Lung (tissue), 11 donors: ENCODE measurements at regions not wholly inside any gene's neighbourhood (a gene's known extent, or its start where the extent isn't known, plus 50 kb on each side); places are given as distances from the start of the nearest gene placed in this dataset.
A peak's percentile ranks its signal among the peaks of the same experiment; 100 is the strongest.

Experiments used
- ATAC-seq: fragments of 200-7000 bp; cut with Tn5 transposase; one replicate; pipeline ENCODE4 v1.9.1; 2020; ENCODE audit warnings: moderate number of reproducible peaks; ENCODE audit not compliant: insufficient read depth, low FRiP score
- DNase-seq, 3 donors: peaks; one replicate each; pipeline ENCODE4 v3.0.0-alpha.2; 2013 to 2017
- H3K27ac ChIP-seq, 2 donors: one replicate each; pipeline ENCODE4 v1.5.1; 2013; ENCODE audit warnings: mild to moderate bottlenecking in 2 of 2, moderate library complexity in 2 of 2, control low read depth in 1 of 2, inconsistent platforms in 1 of 2, low read depth in 1 of 2, low read length in 1 of 2
- H3K27me3 ChIP-seq, 3 donors: one replicate each; pipeline ENCODE4 v1.5.1; 2013; ENCODE audit warnings: low read length in 2 of 3; ENCODE audit not compliant: control insufficient read depth in 3 of 3, insufficient read depth in 3 of 3
- H3K36me3 ChIP-seq, 4 donors: one replicate each; pipeline ENCODE4 v1.5.1; 2013; ENCODE audit warnings: low read length in 4 of 4, mild to moderate bottlenecking in 1 of 4, moderate library complexity in 1 of 4; ENCODE audit not compliant: control insufficient read depth in 4 of 4, insufficient read depth in 4 of 4
- H3K4me1 ChIP-seq, 5 donors: one replicate each; pipeline ENCODE4 v1.5.1; 2013; ENCODE audit warnings: low read length in 5 of 5, mild to moderate bottlenecking in 2 of 5, moderate library complexity in 1 of 5; ENCODE audit not compliant: control insufficient read depth in 5 of 5, insufficient read depth in 5 of 5
- H3K4me3 ChIP-seq: one replicate; pipeline ENCODE4 v1.5.1; 2013; ENCODE audit warnings: mild to moderate bottlenecking, control low read depth, moderate library complexity
- H3K9ac ChIP-seq, 2 donors: one replicate each; pipeline ENCODE4 v1.5.1; 2013; ENCODE audit warnings: low read length in 2 of 2, control low read depth in 1 of 2; ENCODE audit not compliant: insufficient read depth in 1 of 2
- H3K9me3 ChIP-seq, 4 donors: one replicate each; pipeline ENCODE4 v1.5.1; 2013; ENCODE audit warnings: low read length in 3 of 4, mild to moderate bottlenecking in 1 of 4, moderate library complexity in 1 of 4; ENCODE audit not compliant: control insufficient read depth in 4 of 4, insufficient read depth in 3 of 4
- CTCF ChIP-seq: IDR thresholded peaks from 2 replicates; pipeline ENCODE4 v1.5.1; 2012; ENCODE audit warnings: mild to moderate bottlenecking; ENCODE audit errors: control extremely low read depth, extremely low read depth
- WGBS, 2 donors: extraction: QIAGEN DNeasy Blood & Tissue Kit; methylation state at CpG; one replicate each; pipeline ENCODE4 v1.1.7; 2013; 5-methylcytosine and 5-hydroxymethylcytosine counted together
- donor health status: control.
- donor health status: control.
- donor health status: Bipolar disorder and iron deficiency.
- donor health status: healthy.
- donor health status: DM: yes; HTN: yes; CAD: no.

- TF ChIP-seq CTCF, result no peak
- no peak overlapping the region for H3K9ac ChIP-seq
- 51 to 57% methylated on average over 13 of the region's 13 CpGs for WGBS, 2 donors
- peaks cover 0 to 5% (median under 1%) of the 10 kb centered on the region in 4 donors for H3K9me3 ChIP-seq
- H3K27ac ChIP-seq, result no peak overlapping the region
- DNase-seq, result peak; percentile 61 to 79 (median 63)
- ATAC-seq, result no peak
- no peak overlapping the region for H3K4me3 ChIP-seq
- H3K36me3 ChIP-seq, result no peaks in the 10 kb centered on the region
- H3K4me1 ChIP-seq, result peaks cover 0 to 21% (median 7%) of the 10 kb centered on the region in 5 donors
- no peaks in the 10 kb centered on the region for H3K27me3 ChIP-seq
These were observed 135.5 kb downstream of the MIS18A start for GRCh38 chr21:32143241-32143939.

DNA sequence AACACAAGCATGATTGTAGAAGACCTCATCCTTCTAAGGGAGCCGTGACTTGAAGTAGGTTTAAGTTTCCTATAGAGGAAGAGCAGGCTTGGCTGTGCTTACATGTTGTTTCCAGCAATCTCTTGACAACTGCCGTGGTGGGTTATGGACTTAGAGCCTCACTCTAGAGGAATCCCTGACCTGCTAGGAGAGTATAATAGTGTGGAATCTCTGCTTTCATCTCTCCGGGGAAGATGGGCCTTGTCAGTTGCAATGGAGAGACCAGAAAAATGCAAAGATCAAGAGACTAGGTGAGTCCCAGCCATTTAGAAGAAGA, 137.6 kb downstream of the MIS18A start:
- Histone ChIP-seq H3K9me3 (peaks cover 0 to 7% (median 3%) of the 10 kb centered on the region in 4 donors), H3K27me3 (no peaks in the 10 kb centered on the region), H3K4me3 (no peak overlapping the region), H3K4me1 (peaks cover 0 to 21% (median 7%) of the 10 kb centered on the region in 5 donors), H3K9ac (no peak overlapping the region), H3K27ac (no peak overlapping the region), H3K36me3 (no peaks in the 10 kb centered on the region)
- no peak for TF ChIP-seq CTCF
- no peak for ATAC-seq
- DNase-seq, result no peak
- 77 to 93% methylated on average over 3 of the region's 3 CpGs for WGBS, 2 donors

- no peak for TF ChIP-seq CTCF
- 75 to 81% methylated on average over 9 of the region's 9 CpGs for WGBS, 2 donors
- no peak for ATAC-seq
- DNase-seq, result no peak
- Histone ChIP-seq H3K27ac (no peak overlapping the region), H3K36me3 (no peaks in the 10 kb centered on the region), H3K9me3 (peaks cover 0 to 7% (median 3%) of the 10 kb centered on the region in 4 donors), H3K4me3 (no peak overlapping the region), H3K27me3 (no peaks in the 10 kb centered on the region), H3K4me1 (peaks cover 0 to 21% (median 7%) of the 10 kb centered on the region in 5 donors), H3K9ac (no peak overlapping the region)
These were observed 138.1 kb downstream of the MIS18A start for GRCh38 chr21:32140604-32141317.
